ENCODE measurements at regions not wholly inside any gene's neighbourhood (a gene's known extent, or its start where the extent isn't known, plus 50 kb on each side); places are given as distances from the start of the nearest gene placed in this dataset.

DNA sequence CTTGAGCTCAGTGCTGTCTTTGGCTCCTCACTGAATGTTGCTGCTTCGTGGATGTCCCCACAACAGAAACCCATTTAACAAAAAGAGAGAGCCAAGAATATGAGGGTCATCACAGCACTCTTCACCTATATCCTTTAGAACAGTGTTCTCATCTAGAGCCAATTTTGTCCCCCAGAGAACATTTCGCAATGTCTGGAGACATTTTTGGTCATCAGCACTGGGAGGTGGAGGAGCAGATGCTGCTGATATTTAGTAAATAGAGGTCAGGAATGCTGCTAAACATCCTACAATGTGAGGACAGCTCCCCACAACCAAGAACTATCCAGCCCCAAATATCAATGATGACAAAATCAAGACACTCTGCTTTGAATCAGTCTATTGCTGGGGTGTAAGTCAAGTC, 92.5 kb downstream of the BBS10 start:
- H3K36me3 ChIP-seq (ENCODE audit: insufficient read depth, low read length), result no peaks in the 10 kb centered on the region
- H3K27me3 ChIP-seq (ENCODE audit: control insufficient read depth in 1 of 2, insufficient read depth in 2 of 2, low read length in 2 of 2), result no peaks in the 10 kb centered on the region
- DNase-seq (no peak), ATAC-seq (ENCODE audit: poor library complexity) (no peak)
- POLR2A ChIA-PET, result no interaction called here
- CTCF ChIA-PET, result no interaction called here
- H3K9me3 Mint-ChIP-seq, result no peaks in the 10 kb centered on the region
- no peak overlapping the region for H3K27ac ChIP-seq (ENCODE audit: low read depth in 1 of 2, low read length in 2 of 2)
- intact Hi-C loops (cut with DNase I, micrococcal nuclease), result no loop called here
- H3K9me3 ChIP-seq (ENCODE audit: control insufficient read depth in 1 of 2, insufficient read depth in 1 of 2, low read length in 2 of 2), result no peaks in the 10 kb centered on the region
- no peaks in the 10 kb centered on the region for H3K4me1 Mint-ChIP-seq (ENCODE audit: low read depth)
- H3K4me3 ChIP-seq (ENCODE audit: low read length), result no peak overlapping the region
- H3K27me3 Mint-ChIP-seq, result no peaks in the 10 kb centered on the region
- TF ChIP-seq, protein P1, sequence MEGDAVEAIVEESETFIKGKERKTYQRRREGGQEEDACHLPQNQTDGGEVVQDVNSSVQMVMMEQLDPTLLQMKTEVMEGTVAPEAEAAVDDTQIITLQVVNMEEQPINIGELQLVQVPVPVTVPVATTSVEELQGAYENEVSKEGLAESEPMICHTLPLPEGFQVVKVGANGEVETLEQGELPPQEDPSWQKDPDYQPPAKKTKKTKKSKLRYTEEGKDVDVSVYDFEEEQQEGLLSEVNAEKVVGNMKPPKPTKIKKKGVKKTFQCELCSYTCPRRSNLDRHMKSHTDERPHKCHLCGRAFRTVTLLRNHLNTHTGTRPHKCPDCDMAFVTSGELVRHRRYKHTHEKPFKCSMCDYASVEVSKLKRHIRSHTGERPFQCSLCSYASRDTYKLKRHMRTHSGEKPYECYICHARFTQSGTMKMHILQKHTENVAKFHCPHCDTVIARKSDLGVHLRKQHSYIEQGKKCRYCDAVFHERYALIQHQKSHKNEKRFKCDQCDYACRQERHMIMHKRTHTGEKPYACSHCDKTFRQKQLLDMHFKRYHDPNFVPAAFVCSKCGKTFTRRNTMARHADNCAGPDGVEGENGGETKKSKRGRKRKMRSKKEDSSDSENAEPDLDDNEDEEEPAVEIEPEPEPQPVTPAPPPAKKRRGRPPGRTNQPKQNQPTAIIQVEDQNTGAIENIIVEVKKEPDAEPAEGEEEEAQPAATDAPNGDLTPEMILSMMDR (IDR thresholded peaks at IDR 0.05), result no peak
- no peak overlapping the region for H3K27ac Mint-ChIP-seq
- H3K36me3 Mint-ChIP-seq (ENCODE audit: low read depth), result no peaks in the 10 kb centered on the region
- no peaks in the 10 kb centered on the region for H3K4me1 ChIP-seq (ENCODE audit: insufficient read depth, low read length)
- no peak overlapping the region for H3K4me3 Mint-ChIP-seq

DNA sequence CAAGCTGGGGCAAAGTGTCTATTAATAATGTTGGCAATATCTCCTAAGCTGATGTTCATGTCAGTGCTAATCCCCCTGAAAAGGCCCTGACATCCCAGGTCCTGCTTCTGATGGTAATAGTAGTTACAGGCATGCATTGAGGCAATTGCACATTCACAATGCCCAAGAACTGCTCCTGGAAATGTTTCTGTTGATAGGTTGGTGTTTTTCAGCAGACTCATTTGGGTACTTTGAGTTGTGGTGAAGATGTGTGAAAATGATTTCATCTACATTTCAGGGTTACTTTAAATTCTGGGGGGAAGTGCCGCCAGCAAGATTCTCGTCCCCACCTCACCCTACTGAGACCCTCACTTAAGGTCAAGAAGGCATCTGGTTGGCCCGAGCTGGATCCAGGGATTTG, 92.9 kb downstream of the BBS10 start:
- Histone ChIP-seq H3K36me3 (ENCODE audit: insufficient read depth, low read length) (no peaks in the 10 kb centered on the region), H3K9me3 (ENCODE audit: control insufficient read depth in 1 of 2, insufficient read depth in 1 of 2, low read length in 2 of 2) (no peaks in the 10 kb centered on the region), H3K4me1 (ENCODE audit: insufficient read depth, low read length) (no peaks in the 10 kb centered on the region), H3K27me3 (ENCODE audit: control insufficient read depth in 1 of 2, insufficient read depth in 2 of 2, low read length in 2 of 2) (no peaks in the 10 kb centered on the region), H3K4me3 (ENCODE audit: low read length) (no peak overlapping the region), H3K27ac (ENCODE audit: low read depth in 1 of 2, low read length in 2 of 2) (no peak overlapping the region)
- ATAC-seq (ENCODE audit: poor library complexity) (no peak), DNase-seq (no peak)
- no peak overlapping the region for H3K4me3 Mint-ChIP-seq
- CTCF ChIA-PET, result no interaction called here
- intact Hi-C loops (cut with DNase I, micrococcal nuclease), result no loop called here
- H3K9me3 Mint-ChIP-seq, result no peaks in the 10 kb centered on the region
- TF ChIP-seq, protein P1 (IDR thresholded peaks at IDR 0.05), result no peak
- no peaks in the 10 kb centered on the region for H3K27me3 Mint-ChIP-seq
- H3K4me1 Mint-ChIP-seq (ENCODE audit: low read depth), result no peaks in the 10 kb centered on the region
- H3K36me3 Mint-ChIP-seq (ENCODE audit: low read depth), result no peaks in the 10 kb centered on the region
- no peak overlapping the region for H3K27ac Mint-ChIP-seq
- POLR2A ChIA-PET, result no interaction called here

DNA sequence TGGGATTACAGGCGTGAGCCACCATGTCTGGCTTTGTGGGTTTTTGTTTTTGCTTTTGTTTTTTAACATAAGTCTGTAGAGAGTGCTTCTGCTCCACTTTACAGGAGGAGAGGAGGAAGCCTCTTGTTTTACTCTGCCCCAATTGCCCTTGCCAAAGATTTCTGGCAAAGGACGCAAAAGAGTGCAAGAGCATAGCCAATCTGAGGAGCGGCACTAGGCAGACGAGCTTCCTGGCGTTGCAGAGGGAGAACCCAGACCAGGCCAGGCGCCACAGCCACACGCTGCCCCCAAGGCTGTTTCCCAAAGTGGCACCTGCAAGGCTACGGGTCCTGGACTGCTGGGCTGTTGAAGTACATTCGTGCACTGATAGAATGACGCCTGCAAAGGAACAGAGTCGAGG, 96.2 kb downstream of the BBS10 start:
- Mint-ChIP-seq H3K4me3 (no peak overlapping the region), H3K4me1 (ENCODE audit: low read depth) (no peaks in the 10 kb centered on the region), H3K27me3 (no peaks in the 10 kb centered on the region), H3K36me3 (ENCODE audit: low read depth) (no peaks in the 10 kb centered on the region), H3K9me3 (no peaks in the 10 kb centered on the region), H3K27ac (no peak overlapping the region)
- ATAC-seq (ENCODE audit: poor library complexity) (no peak), DNase-seq (no peak)
- POLR2A ChIA-PET, result no interaction called here
- CTCF ChIA-PET, result no interaction called here
- Histone ChIP-seq H3K4me3 (ENCODE audit: low read length) (no peak overlapping the region), H3K27me3 (ENCODE audit: control insufficient read depth in 1 of 2, insufficient read depth in 2 of 2, low read length in 2 of 2) (no peaks in the 10 kb centered on the region), H3K36me3 (ENCODE audit: insufficient read depth, low read length) (no peaks in the 10 kb centered on the region), H3K9me3 (ENCODE audit: control insufficient read depth in 1 of 2, insufficient read depth in 1 of 2, low read length in 2 of 2) (no peaks in the 10 kb centered on the region), H3K27ac (ENCODE audit: low read depth in 1 of 2, low read length in 2 of 2) (no peak overlapping the region), H3K4me1 (ENCODE audit: insufficient read depth, low read length) (no peaks in the 10 kb centered on the region)
- intact Hi-C loops (cut with DNase I, micrococcal nuclease), result no loop called here
- TF ChIP-seq, protein P1 (IDR thresholded peaks at IDR 0.05), result no peak
